22Rv1 (cell line): ENCODE measurements at regions not wholly inside any gene's neighbourhood (a gene's known extent, or its start where the extent isn't known, plus 50 kb on each side); places are given as distances from the start of the nearest gene placed in this dataset.

Source experiments
- ZFX ChIP-seq: fragments of 450-650 bp; IDR thresholded peaks from 2 replicates; pipeline ENCODE4 v1.6.1; 2017; ENCODE audit warnings: antibody characterized with exemption, borderline replicate concordance
- TF ChIP-seq, protein P1 (sequence below): fragments of 450-650 bp; IDR thresholded peaks from 2 replicates; pipeline ENCODE4 v1.5.1; 2017; ENCODE audit warnings: mild to moderate bottlenecking

DNA sequence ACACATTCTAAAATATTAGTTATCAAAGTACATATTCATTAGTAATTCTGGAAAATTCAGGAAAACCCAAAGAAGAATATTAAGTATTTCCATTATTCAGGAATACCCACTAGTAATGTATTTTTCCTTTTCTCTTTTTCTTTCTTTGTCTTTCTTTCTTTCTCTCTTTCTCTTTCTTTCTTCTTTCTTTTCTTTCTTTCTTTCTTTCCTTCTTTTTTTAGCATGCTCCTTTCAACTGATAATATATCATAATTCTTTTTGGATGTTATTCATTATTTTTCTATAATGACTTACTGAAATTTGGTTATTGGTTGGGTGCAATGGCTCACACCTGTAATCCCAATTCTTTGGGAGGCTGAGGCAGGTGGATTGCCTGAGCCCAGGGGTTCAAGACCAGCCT lies 175.6 kb upstream of the RAB4A start:
- TF ChIP-seq, protein P1, sequence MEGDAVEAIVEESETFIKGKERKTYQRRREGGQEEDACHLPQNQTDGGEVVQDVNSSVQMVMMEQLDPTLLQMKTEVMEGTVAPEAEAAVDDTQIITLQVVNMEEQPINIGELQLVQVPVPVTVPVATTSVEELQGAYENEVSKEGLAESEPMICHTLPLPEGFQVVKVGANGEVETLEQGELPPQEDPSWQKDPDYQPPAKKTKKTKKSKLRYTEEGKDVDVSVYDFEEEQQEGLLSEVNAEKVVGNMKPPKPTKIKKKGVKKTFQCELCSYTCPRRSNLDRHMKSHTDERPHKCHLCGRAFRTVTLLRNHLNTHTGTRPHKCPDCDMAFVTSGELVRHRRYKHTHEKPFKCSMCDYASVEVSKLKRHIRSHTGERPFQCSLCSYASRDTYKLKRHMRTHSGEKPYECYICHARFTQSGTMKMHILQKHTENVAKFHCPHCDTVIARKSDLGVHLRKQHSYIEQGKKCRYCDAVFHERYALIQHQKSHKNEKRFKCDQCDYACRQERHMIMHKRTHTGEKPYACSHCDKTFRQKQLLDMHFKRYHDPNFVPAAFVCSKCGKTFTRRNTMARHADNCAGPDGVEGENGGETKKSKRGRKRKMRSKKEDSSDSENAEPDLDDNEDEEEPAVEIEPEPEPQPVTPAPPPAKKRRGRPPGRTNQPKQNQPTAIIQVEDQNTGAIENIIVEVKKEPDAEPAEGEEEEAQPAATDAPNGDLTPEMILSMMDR, result no peak
- TF ChIP-seq ZFX, result no peak
